Suprapubic skin (tissue), 3 donors: ENCODE measurements at regions not wholly inside any gene's neighbourhood (a gene's known extent, or its start where the extent isn't known, plus 50 kb on each side); places are given as distances from the start of the nearest gene placed in this dataset.

Experiments
- POLR2A ChIP-seq, 2 donors: fragments of 450-650 bp; IDR thresholded peaks; one replicate each; pipeline ENCODE4 v1.6.1; 2017; ENCODE audit warnings: antibody characterized with exemption in 2 of 2, mild to moderate bottlenecking in 2 of 2, moderate library complexity in 2 of 2
- TF ChIP-seq, protein P1 (sequence below), 2 donors: fragments of 200-600 bp in 1 of 2; fragments of 450-650 bp in 1 of 2; sonication (generic) in 1 of 2; IDR thresholded peaks; one replicate each; pipeline ENCODE4 v1.5.1; 2016 to 2019; ENCODE audit warnings: antibody characterized with exemption in 2 of 2, mild to moderate bottlenecking in 1 of 2, moderate library complexity in 1 of 2

GRCh38 chr15:38618242-38618955 is 53.8 kb upstream of the RASGRP1 start:
- TF ChIP-seq, protein P1, sequence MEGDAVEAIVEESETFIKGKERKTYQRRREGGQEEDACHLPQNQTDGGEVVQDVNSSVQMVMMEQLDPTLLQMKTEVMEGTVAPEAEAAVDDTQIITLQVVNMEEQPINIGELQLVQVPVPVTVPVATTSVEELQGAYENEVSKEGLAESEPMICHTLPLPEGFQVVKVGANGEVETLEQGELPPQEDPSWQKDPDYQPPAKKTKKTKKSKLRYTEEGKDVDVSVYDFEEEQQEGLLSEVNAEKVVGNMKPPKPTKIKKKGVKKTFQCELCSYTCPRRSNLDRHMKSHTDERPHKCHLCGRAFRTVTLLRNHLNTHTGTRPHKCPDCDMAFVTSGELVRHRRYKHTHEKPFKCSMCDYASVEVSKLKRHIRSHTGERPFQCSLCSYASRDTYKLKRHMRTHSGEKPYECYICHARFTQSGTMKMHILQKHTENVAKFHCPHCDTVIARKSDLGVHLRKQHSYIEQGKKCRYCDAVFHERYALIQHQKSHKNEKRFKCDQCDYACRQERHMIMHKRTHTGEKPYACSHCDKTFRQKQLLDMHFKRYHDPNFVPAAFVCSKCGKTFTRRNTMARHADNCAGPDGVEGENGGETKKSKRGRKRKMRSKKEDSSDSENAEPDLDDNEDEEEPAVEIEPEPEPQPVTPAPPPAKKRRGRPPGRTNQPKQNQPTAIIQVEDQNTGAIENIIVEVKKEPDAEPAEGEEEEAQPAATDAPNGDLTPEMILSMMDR (IDR thresholded peaks at IDR 0.05) = no peak
- no peak for TF ChIP-seq POLR2A (IDR thresholded peaks at IDR 0.05)
